Type B pancreatic cell (in vitro differentiated cells): ENCODE measurements at regions not wholly inside any gene's neighbourhood (a gene's known extent, or its start where the extent isn't known, plus 50 kb on each side); places are given as distances from the start of the nearest gene placed in this dataset.

Experiments used
- DNase-seq: peaks from one replicate; pipeline ENCODE4 v3.0.0; 2021; ENCODE audit warnings: mixed read lengths; ENCODE audit not compliant: unreplicated experiment; ENCODE audit errors: extremely low spot score
- H3K27ac Mint-ChIP-seq: 2 replicates; pipeline ENCODE4 v1.8.0; 2021; ENCODE audit warnings: mild to moderate bottlenecking, mixed read lengths
- H3K27me3 Mint-ChIP-seq: 2 replicates; pipeline ENCODE4 v1.8.0; 2021; ENCODE audit warnings: mixed read lengths
- H3K36me3 Mint-ChIP-seq: 2 replicates; pipeline ENCODE4 v1.8.0; 2021; ENCODE audit warnings: mixed read lengths
- H3K4me1 Mint-ChIP-seq: one replicate; pipeline ENCODE4 v1.8.0; 2021; ENCODE audit warnings: mixed read lengths; ENCODE audit not compliant: unreplicated experiment
- H3K4me3 Mint-ChIP-seq: 2 replicates; pipeline ENCODE4 v1.8.0; 2021; ENCODE audit warnings: mild to moderate bottlenecking, mixed read lengths
- H3K9me3 Mint-ChIP-seq: 2 replicates; pipeline ENCODE4 v1.8.0; 2021; ENCODE audit warnings: mixed read lengths
- TF ChIP-seq, protein P1 (sequence below): fragments of 200-600 bp; sonication (generic); conservative IDR thresholded peaks from 2 replicates; pipeline ENCODE4 v1.5.0; 2021; ENCODE audit warnings: antibody characterized with exemption, mild to moderate bottlenecking

- Mint-ChIP-seq H3K4me1 (no peaks in the 10 kb centered on the region), H3K27me3 (peaks cover 41% of the 10 kb centered on the region), H3K9me3 (peaks cover 9% of the 10 kb centered on the region), H3K4me3 (no peak overlapping the region), H3K36me3 (no peaks in the 10 kb centered on the region), H3K27ac (no peak overlapping the region)
- TF ChIP-seq, protein P1, sequence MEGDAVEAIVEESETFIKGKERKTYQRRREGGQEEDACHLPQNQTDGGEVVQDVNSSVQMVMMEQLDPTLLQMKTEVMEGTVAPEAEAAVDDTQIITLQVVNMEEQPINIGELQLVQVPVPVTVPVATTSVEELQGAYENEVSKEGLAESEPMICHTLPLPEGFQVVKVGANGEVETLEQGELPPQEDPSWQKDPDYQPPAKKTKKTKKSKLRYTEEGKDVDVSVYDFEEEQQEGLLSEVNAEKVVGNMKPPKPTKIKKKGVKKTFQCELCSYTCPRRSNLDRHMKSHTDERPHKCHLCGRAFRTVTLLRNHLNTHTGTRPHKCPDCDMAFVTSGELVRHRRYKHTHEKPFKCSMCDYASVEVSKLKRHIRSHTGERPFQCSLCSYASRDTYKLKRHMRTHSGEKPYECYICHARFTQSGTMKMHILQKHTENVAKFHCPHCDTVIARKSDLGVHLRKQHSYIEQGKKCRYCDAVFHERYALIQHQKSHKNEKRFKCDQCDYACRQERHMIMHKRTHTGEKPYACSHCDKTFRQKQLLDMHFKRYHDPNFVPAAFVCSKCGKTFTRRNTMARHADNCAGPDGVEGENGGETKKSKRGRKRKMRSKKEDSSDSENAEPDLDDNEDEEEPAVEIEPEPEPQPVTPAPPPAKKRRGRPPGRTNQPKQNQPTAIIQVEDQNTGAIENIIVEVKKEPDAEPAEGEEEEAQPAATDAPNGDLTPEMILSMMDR: no peak
- no peak for DNase-seq
These were observed 49.8 kb upstream of the LEP start for GRCh38 chr7:128191136-128191844.
